ENCODE measurements at regions not wholly inside any gene's neighbourhood (a gene's known extent, or its start where the extent isn't known, plus 50 kb on each side); places are given as distances from the start of the nearest gene placed in this dataset.
A peak's percentile ranks its signal among the peaks of the same experiment; 100 is the strongest.

DNA sequence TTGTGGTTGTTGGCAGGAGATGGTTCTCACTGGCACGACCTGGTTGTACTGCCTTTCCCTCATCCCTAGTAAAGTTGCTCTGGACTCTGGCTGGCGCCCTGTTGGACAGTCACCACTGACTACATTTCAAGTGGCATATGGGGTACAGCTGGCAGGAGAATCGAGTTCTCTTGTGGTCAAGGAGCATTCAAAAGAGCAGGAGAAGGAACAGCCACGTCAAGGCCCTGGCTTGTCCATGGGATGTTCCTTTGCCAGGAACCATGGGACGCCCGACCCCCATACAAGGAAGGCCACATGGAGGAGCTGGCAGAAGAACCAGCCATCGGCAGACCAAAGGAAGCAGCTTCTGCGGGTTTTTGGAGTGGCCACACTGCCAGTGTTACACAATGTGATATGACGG lies 87.0 kb upstream of the SLC25A13 start:
- Histone ChIP-seq H3K27me3 (no peaks in the 10 kb centered on the region), H3K36me3 (no peaks in the 10 kb centered on the region), H3K9me3 (replicated peaks in 1 of 11) (peaks cover 0 to 8% (median 0%) of the 10 kb centered on the region in 11 experiments; a peak in 6 of 22 replicates), H3K9ac (no peak overlapping the region), H4K20me1 (no peaks in the 10 kb centered on the region), H3K4me3 (no peak overlapping the region), H3K27ac (no peak overlapping the region), H3K4me2 (no peak overlapping the region), H3K4me1 (no peaks in the 10 kb centered on the region)
- no peak for TF ChIP-seq Cebpa-rat (IDR thresholded peaks at IDR 0.05)

DNA sequence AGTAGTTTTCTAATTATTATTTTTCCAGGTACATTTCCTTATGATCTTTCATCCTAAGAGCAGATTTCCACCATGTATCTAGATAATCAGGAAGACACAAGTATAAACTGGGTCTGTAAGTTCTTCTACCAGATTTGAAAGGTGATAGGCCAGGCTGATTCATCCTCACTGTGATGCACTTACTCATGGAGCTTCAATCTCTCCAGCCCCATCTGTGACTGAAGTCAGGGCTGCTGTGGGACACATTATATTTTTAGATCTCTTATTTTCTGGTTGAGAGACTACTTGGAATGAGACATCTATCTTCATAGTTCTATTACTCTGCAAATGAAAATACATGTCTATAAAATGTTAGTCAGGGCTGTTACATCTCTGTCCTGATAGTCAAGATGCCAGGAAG lies 85.5 kb upstream of the SLC25A13 start:
- no peaks in the 10 kb centered on the region for H3K36me3 ChIP-seq
- H3K4me3 ChIP-seq: no peak overlapping the region
- no peaks in the 10 kb centered on the region for H3K4me1 ChIP-seq
- H3K27ac ChIP-seq: no peak overlapping the region
- no peaks in the 10 kb centered on the region for H4K20me1 ChIP-seq
- TF ChIP-seq Cebpa-rat (IDR thresholded peaks at IDR 0.05): no peak
- H3K9ac ChIP-seq: no peak overlapping the region
- H3K4me2 ChIP-seq: no peak overlapping the region
- peaks cover 0 to 15% (median 0%) of the 10 kb centered on the region in 11 experiments; a peak in 6 of 22 replicates for H3K9me3 ChIP-seq (replicated peaks in 1 of 11)
- no peaks in the 10 kb centered on the region for H3K27me3 ChIP-seq

DNA sequence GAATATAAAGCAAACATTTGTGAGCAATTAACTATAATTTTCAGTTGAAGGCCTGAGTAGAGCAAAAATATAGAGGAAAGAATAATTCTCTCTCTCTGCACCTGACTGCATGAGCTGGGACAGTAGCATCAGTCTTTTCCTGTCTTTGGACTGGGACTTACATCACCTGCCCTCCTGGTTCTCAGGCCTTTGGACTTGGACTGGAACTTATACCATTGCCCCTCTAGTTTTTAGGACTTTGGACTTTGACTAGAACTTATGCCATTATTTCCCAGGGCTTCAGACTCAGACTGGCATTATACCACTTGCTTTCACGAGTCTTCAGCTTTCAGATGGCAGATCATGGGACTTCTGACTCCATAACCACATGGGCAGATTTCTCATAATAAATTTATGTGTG lies 81.0 kb upstream of the SLC25A13 start:
- Histone ChIP-seq H4K20me1 (no peaks in the 10 kb centered on the region), H3K9ac (no peak overlapping the region), H3K9me3 (replicated peaks in 1 of 11) (peaks cover 0 to 15% (median 0%) of the 10 kb centered on the region in 11 experiments; a peak in 6 of 22 replicates), H3K27me3 (no peaks in the 10 kb centered on the region), H3K4me2 (no peak overlapping the region), H3K4me3 (no peak overlapping the region), H3K27ac (no peak overlapping the region), H3K4me1 (no peaks in the 10 kb centered on the region), H3K36me3 (no peaks in the 10 kb centered on the region)
- TF ChIP-seq Cebpa-rat (IDR thresholded peaks at IDR 0.05): no peak

DNA sequence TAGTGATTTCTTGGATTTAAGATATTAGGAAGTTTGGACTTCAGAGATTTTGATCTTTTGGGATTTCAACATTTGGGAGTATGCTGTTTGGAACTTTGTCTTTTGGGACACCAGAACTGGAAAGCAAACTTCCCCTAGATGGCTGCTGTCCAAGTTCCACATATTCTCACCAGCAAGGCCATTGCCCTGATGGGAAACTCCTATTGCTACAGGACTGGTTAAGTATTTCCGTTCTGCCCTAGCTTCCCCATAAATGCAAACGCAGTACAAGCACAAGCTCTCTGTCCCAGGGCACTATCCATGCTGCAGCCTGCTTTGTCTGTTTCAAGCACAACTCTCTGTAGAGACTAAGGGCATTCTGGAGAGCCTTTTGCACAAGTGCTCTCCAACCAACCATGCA lies 79.3 kb upstream of the SLC25A13 start:
- Histone ChIP-seq H3K27ac (no peak overlapping the region), H3K9ac (no peak overlapping the region), H3K36me3 (no peaks in the 10 kb centered on the region), H3K27me3 (no peaks in the 10 kb centered on the region), H3K4me1 (no peaks in the 10 kb centered on the region), H4K20me1 (no peaks in the 10 kb centered on the region), H3K9me3 (replicated peaks in 1 of 11) (peaks cover 0 to 15% (median 0%) of the 10 kb centered on the region in 11 experiments; a peak in 6 of 22 replicates), H3K4me3 (no peak overlapping the region), H3K4me2 (no peak overlapping the region)
- no peak for TF ChIP-seq Cebpa-rat (IDR thresholded peaks at IDR 0.05)

DNA sequence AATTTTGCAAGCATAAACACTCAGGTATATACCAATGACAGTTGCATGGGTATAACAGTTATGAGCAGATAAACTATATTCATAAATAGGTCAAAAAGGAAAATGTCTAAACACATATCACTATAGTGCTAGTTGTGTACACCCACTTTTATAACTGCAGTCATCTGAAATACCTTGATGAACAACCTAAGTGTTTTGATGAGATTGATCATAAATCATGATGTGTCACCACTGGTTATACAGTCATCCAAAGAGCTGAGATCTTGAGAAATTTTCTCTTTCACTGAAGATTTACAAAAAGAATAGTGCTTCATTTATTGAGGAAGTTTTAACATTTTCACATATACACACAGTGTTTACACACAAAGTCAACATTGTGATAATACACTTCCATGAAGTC lies 78.6 kb upstream of the SLC25A13 start:
- Histone ChIP-seq H3K27ac (no peak overlapping the region), H3K36me3 (no peaks in the 10 kb centered on the region), H3K27me3 (no peaks in the 10 kb centered on the region), H4K20me1 (no peaks in the 10 kb centered on the region), H3K4me3 (no peak overlapping the region), H3K9ac (no peak overlapping the region), H3K4me1 (no peaks in the 10 kb centered on the region), H3K4me2 (no peak overlapping the region), H3K9me3 (replicated peaks in 1 of 11) (peaks cover 0 to 15% (median 0%) of the 10 kb centered on the region in 11 experiments; a peak in 6 of 22 replicates)
- no peak for TF ChIP-seq Cebpa-rat (IDR thresholded peaks at IDR 0.05)

GRCh38 chr7:96400001-96400400 lies 78.1 kb upstream of the SLC25A13 start:
- H3K4me3 ChIP-seq: no peak overlapping the region
- H3K36me3 ChIP-seq: no peaks in the 10 kb centered on the region
- TF ChIP-seq Cebpa-rat (IDR thresholded peaks at IDR 0.05): no peak
- H3K9ac ChIP-seq: no peak overlapping the region
- H3K4me1 ChIP-seq: no peaks in the 10 kb centered on the region
- H4K20me1 ChIP-seq: no peaks in the 10 kb centered on the region
- no peak overlapping the region for H3K4me2 ChIP-seq
- H3K27ac ChIP-seq: no peak overlapping the region
- no peaks in the 10 kb centered on the region for H3K27me3 ChIP-seq
- H3K9me3 ChIP-seq (replicated peaks in 1 of 11): peaks cover 0 to 15% (median 0%) of the 10 kb centered on the region in 11 experiments; a peak in 6 of 22 replicates

- no peaks in the 10 kb centered on the region for H3K4me1 ChIP-seq
Observed at GRCh38 chr7:96397936-96398598, 76.2 kb upstream of the SLC25A13 start.

GRCh38 chr7:96388620-96389383 lies 66.9 kb upstream of the SLC25A13 start:
- no peaks in the 10 kb centered on the region for H3K27me3 ChIP-seq
- H3K9ac ChIP-seq: no peak overlapping the region
- H3K4me1 ChIP-seq: peaks cover 0 to 13% (median 7%) of the 10 kb centered on the region in 10 experiments; a peak in 11 of 20 replicates
- H3K9me3 ChIP-seq (replicated peaks in 1 of 11): no peaks in the 10 kb centered on the region
- no peaks in the 10 kb centered on the region for H4K20me1 ChIP-seq
- no peak overlapping the region for H3K4me3 ChIP-seq
- H3K27ac ChIP-seq: no peak overlapping the region
- peak overlapping the region in 7 of 11 experiments; percentile 10 to 33 (median 21); a peak in 8 of 22 replicates for H3K4me2 ChIP-seq
- H3K36me3 ChIP-seq: no peaks in the 10 kb centered on the region
- no peak for TF ChIP-seq Cebpa-rat (IDR thresholded peaks at IDR 0.05)

More at GRCh38 chr7:96397936-96398598, 76.2 kb upstream of the SLC25A13 start:
- Histone ChIP-seq H3K9me3 (replicated peaks in 1 of 11) (no peaks in the 10 kb centered on the region), H3K4me2 (no peak overlapping the region), H3K36me3 (no peaks in the 10 kb centered on the region), H3K27me3 (no peaks in the 10 kb centered on the region), H3K27ac (no peak overlapping the region), H4K20me1 (no peaks in the 10 kb centered on the region), H3K4me3 (no peak overlapping the region), H3K9ac (no peak overlapping the region)
- no peak for TF ChIP-seq Cebpa-rat (IDR thresholded peaks at IDR 0.05)

DNA sequence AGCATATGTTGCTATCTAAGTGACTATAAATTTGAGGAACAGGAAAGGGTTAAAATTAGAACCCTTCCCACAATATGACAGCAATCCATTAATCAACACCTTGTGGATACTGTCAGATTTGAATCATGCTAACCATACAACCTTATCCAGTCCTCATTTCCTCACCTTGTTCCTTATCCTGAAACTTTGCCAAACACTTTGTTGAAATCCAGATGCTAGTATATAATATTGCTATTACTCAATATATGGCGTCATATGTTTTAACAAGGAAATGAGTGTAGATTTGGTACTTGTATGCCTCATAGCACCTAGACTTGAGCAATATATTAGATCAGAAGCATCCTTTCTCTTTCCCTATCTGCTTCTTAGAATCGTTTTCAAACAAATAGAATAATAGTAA lies 66.3 kb upstream of the SLC25A13 start:
- Histone ChIP-seq H3K36me3 (no peaks in the 10 kb centered on the region), H3K9me3 (replicated peaks in 1 of 11) (no peaks in the 10 kb centered on the region), H3K4me2 (peak overlapping the region in 2 of 11 experiments; percentile 18 to 21; a peak in 4 of 22 replicates), H3K4me3 (no peak overlapping the region), H3K27ac (no peak overlapping the region), H3K27me3 (no peaks in the 10 kb centered on the region), H3K9ac (no peak overlapping the region), H4K20me1 (no peaks in the 10 kb centered on the region), H3K4me1 (peaks cover 0 to 13% (median 7%) of the 10 kb centered on the region in 10 experiments; a peak in 11 of 20 replicates)
- TF ChIP-seq Cebpa-rat (IDR thresholded peaks at IDR 0.05): no peak
